ENCODE measurements at regions not wholly inside any gene's neighbourhood (a gene's known extent, or its start where the extent isn't known, plus 50 kb on each side); places are given as distances from the start of the nearest gene placed in this dataset.

DNA sequence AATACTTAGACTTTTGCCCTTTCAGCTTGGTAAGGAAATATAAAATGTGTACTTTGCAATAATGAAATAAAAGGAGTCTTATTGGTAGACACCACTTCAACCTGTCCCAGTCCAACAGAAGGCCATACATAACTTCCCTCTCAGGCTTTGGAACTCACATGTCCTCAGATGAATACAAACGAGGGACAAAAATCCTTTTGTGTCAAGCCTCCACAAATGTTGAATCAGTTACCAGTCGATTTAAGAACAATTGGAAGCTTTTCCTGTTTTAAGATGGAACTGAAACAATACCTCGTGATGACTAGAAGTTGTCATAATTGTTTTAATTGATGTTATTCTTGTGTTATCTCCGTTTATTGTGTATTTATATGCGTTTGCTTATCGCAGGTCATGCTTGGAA, 385.1 kb upstream of the POU3F3 start:
- no peak for DNase-seq

DNA sequence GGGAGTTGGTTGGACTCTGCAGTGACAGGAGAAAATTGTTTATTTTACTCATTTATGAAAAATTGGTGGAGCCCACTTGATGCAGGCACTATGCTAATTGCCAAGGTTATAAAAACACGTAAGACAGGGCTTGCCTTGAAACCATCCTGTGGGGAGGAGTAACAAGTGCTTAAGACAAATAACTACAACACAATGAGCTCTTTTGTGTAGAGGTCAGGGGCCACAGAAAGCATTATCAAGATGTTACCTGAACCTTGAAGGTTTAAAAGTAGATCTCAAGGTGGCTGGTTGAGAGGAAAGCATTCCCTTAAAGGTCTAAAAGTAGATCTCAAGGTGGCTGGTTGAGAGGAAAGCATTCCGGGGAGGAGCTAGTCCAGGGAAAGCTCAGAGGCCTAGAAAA, 381.8 kb upstream of the POU3F3 start:
- no peak for DNase-seq

DNA sequence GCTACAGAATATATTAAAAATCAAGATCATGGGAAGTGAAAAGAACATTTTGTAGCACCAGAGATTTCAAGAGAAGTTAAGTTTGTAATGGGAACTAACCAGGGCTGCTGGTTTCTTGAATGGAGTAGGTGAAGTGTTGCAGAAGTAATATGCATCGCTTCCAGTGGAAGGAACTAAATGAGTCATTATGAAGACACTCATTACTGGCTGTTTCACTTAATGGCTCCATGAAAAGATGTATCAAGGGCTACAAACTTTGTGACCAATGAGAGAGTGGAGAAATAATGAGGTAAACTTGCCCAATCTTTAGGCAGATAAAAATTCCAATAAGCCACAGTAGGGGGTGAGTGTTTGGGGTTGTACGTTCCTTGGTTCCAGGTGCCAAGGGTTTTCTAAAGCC, 380.4 kb upstream of the POU3F3 start:
- no peak for DNase-seq

DNA sequence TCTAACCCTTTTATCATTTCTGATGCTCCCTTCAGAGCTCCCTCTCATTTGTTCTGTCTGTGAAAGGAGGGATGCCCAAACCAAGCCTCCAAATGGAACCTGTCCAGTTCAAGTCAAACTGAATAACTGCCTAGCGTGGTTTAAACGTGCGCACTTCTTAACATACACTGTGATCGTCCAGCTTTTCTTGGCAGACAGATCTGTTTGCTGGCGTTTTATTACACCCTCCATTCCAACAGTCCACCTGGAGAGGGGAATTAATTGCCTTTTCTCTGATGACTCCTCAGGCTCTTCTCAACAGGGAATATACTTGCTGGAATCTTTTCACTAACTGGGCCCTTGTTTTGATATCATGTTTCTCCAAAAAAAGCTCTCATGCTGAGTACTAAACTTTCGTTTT, 379.2 kb upstream of the POU3F3 start:
- DNase-seq: no peak

DNA sequence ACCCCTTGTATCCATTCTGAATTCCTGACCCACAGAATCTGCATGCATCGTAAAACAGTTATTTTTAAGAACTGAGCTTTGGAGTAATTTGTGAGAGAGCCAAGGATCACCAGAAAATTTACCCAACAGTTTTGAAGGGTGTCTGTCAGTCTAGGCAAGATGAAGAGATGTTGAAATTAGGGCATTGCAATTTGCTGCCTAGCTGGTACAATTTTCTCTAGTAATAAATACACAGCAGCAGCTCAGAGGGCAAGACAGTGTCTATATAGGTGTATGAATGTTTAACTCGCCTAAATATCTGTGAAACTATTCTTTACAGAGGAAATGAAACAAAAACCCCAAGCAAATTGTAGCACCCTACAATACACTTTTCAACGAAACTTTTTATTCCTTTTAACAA, 377.8 kb upstream of the POU3F3 start:
- DNase-seq: no peak

DNA sequence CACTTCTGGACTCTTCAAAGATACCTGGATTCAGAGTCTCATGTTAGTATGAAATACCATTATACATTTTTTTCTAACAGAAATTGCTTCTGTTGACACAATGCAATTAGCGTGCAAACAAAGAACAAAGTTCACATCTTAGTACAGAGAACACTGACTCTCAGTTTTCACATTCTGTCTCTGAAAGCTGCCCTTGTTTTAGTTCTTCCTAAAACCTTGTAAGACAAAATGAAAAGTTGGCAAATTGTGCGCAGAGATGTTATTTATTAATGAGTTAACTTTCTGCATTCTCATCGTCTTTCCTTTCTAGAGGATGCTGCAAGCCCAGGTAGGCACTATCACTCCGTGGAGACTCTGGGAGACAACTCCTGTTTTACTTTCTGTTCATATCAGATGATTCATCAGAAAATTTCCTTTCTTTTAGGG, 377.3 kb upstream of the POU3F3 start:
- DNase-seq: no peak

DNA sequence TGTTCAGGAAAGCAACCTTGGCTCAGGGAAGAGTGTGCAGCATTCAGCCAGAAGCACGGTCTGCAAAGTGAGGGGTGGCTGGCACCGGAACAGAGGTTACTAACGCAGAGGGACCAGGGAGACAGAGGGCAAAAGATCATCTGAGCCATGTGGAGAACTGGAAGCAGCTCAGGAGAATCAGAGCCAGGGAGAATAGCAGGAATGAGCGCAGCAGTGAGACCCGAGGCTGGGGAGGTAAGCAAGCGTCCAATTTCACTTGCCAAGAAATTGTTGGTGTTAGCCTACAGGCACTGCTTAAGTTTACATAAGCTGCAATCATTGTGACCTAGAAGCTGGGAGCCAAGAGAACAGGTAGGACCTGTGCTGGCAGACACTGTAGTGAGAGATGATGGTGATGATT, 372.6 kb upstream of the POU3F3 start:
- no peak for DNase-seq

DNA sequence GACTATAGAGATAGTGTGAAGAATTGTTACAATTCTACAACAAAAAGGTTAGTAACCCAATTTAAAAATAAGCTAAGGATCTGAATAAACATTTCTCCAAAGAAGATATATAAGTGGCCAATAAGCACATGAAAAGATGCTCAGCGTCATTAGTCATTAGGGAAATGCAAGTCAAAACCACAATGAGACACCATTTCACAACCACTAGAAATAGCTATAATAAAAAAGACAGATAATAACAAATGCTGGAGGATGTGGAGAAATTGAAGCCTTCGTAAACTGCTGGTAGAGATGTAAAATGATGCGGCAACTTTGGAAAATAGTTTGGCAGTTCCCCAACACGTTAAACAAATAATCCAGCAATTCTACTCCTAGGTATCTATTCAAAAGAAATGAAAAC, 366.5 kb upstream of the POU3F3 start:
- no peak for DNase-seq

DNA sequence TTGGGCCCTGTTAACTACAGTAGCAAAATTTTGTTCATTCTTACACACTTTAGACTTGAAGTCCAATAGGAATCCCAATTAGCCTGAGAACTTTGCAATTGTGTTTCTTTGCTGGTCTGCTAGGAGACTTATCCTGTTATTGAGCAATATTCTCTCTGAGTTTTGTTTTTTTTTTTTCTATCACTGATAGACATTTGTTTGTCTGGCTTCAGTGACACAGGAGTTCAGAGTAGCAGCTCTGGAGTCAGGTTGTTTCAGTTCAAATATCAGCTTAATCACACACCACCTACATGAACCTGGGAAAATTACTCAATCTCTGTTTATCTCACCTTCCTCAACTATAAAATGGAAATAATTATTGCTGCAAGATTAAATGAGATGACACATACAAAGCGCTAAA, 360.2 kb upstream of the POU3F3 start:
- no peak for DNase-seq

DNA sequence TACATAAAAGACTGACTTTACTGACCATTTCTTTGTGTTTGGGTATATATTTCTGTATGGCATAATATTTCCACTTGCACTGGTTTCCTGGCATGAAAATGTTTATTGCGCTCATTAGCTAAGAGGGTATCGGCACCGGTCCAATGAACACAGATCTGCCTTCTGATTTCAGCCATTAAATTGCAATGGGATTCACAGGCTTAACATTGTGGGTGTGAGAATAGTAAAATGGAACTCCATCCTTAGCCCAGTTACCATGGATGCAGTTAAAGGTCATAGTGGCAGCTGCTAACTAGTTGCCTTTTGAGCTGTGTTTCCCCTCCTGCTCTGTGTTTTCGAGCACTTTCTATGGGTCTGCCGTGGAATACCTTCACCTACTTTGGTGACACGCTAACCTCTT, 352.6 kb upstream of the POU3F3 start:
- DNase-seq: no peak

DNA sequence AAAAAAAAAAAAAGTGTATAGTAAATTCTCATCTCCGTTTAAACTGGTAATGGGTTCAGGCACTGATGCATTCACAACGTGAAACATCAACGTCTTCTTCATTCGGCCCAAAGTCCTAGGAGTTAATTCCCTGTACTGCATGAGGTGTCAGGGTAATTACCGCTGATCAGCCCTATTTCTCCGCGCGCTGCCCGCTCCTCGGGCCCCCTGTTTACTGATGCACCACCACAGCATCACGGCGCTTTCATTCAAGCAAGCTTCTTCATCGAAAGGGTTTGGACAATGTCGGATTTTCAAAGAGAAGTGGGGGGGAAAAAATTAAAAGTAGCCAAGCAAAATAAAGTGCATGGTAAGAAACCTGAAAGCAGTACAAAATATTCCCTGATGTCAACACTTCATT, 352.0 kb upstream of the POU3F3 start:
- no peak for DNase-seq

DNA sequence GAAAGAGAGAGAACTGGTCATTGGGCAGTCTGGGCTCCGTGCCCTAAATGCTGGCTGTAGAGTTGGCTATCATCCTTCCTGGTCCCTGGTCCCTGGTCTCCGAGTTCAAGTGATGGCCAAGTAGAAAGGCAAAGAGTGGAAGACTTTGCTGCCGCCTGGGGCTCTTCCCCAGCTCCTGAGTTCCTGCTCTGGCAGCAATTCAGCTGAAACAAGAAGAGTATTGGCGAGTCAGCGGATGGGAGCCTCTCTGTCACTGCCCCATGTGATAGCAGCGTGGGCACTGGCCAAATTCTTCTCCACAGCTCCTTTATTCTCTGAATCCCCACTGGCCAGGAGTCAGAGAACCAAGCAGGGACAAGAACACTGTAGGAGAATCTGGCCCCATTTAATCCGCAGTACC, 351.0 kb upstream of the POU3F3 start:
- no peak for DNase-seq

DNA sequence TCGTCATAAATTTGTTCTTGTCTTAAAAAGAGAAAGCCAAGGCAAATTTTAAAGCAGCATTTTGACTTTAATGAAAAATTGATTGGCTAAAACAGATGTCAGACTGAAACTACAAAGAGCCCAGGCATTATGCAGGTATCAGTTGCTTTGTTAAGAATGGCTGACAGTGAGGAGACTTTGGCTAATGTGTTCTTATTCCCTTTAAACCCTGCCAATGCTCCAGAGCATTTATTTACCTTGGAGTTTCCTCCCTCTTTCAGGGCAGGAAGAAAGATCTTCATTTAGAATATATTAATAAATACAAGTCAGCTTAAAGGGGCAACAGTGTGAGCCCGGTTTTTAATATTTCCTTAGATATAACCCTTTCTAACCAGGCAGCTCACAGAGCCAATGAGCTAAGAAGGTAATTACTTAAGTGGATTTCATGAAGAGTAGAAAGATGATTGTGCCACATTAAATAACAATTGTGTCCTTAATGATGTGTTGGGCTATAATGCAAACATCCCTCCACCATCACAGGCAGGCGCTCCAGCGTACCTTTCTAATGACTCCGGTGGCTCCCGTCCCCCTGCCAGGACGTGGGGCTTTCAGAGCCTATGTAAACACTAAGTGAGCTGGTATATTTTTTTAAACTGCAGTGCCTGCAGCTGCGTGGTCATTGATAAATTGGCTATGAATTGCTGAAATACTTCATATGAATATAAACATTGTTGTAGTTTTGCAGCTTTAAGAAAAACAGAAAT, 349.4 kb upstream of the POU3F3 start:
- no peak for DNase-seq

DNA sequence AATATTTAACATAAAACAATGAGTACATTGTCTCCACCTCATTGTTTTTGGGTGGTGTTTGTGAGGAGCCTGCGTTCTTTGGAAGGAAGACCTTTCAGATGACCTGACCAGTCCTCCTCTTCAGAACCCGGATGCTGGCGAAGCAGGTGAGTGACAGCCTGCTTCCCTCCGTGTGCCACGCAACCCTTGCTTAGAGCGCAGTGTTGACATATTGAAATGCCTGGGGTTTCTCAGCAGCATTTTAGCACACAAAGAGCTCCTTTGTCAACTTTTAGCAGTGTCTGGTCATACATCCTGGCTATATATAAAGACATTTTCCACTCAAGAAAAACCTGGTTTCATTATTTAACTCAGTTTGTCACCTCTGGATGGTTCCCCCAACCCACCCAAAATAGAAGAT, 335.7 kb upstream of the POU3F3 start:
- no peak for DNase-seq

DNA sequence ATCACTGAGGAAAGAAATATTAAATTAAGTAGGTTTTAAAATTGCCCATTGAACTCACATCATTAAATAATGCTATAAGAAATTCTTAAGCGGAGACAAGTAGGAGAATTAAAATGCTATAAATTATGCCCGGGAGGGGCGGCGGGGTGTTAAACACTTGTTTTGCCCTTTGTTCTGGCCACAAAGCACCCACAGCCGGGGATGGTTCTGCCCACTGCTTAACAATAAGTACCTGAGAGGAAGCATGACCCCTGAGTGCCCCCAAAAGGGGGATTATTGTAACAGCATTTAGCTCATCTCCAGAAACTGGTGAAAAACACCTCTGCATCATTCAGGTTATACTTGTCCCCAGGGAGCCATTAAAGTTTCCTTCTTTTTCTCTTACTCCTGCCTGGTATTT, 332.7 kb upstream of the POU3F3 start:
- DNase-seq: no peak

DNA sequence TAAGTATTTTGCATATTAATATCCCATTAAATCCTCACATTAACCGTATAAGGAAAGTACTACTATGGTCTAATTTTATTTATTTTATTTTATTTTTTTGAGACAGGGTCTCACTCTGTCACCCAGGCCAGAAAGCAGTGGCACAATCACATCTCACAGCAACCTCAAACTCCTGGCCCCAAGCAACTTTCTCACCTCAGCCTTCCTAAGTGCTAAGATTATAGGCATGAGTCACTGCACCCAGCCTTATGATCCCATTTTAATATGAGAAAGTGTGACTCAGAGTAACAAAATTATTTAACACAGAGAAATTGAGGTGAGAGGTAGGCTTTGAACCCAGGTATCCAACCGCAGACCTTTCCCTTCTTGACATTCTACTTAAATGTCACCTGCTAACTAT, 330.0 kb upstream of the POU3F3 start:
- DNase-seq: no peak

DNA sequence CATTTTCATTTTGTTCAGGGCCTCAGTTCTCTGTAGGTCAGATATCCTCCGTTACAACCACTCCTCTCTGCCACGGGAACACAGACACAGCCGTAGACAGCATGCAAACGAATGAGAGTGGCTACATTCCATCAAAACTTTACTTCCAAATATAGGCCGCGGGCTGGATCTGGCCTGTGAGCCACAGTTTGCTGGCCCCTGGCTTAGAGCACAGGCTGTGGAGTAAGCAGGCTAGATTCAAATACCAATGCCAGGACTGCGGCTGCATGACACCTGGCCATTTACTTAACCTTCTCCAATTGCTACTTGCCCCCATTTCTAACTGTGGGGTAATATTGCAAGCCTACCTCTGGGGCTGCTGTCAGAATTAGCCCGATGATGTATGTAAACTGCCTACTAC, 325.8 kb upstream of the POU3F3 start:
- DNase-seq: no peak

DNA sequence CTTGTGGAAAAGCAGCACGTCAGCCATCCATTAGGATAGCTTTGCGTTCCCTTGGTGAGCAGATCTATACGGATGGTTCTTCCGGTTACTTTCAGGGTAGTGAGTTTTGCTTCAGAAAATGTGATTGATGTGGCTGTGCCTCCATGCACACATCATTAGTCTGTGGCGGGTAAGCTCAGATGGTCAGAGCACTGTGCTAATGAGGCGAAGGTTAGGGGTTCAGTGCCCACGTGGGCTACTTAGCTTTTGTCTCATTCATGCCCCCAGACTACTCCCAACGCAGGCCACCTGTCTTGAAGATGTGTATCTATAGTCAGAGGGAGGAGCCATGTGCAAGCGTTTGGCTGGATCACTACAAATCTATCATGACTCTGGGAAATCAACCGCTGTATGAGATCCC, 322.8 kb upstream of the POU3F3 start:
- no peak for DNase-seq

DNA sequence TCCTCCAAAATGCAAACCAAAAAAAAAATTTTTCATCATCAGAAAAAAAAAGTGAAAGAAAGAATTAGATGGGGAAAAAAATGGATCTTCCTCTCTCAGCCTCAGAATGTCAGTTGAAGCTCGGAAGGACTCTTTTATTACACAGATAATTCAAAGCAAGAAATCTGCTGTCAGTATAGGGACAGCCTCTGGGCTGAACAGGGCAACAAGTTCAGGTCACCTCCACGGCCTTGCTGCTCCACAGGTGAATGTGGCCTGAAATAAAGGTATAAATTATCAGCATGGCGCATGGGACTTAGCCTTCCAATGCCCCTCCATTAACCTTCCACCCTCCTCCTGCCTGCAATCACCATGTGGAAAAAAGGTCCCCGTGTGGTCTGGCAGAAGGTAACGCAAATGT, 316.8 kb upstream of the POU3F3 start:
- DNase-seq: no peak

DNA sequence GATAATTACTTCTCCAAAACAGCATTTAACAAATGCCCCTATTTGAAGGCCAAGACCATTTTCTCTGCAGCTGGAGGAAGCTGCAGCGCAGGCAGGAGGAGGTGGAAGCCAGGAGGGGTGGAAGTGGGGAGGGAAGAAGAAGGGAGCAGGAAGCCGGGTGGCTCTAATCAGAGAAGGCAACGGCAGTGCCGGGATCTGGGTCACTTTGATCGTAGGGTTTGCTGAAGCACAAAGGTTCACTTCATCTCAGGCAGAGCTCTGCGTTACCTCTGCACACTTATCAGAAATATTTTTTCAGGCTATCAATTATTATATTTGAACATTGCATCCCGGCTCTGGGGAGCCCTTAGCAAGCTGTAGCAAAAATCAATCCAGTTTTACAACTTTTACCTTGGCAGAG, 315.8 kb upstream of the POU3F3 start:
- DNase-seq: no peak

DNA sequence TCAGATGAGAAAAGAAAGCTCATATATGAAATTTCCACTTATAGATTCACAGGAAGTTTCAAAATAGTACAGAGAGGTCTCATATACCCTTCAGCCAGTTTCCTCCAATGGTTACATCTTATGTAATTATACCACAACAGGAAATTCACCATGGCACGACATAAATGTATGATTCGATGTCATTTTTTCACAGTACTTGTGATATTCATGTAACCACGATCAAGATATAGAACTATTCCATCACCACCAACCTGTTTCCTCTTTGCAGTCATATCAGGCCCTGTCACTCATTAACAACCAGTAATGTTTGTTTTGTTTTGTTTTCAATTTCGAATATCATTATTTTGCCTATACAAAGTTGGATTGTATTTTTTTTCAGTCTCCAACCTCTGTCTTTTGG, 314.3 kb upstream of the POU3F3 start:
- DNase-seq: no peak

DNA sequence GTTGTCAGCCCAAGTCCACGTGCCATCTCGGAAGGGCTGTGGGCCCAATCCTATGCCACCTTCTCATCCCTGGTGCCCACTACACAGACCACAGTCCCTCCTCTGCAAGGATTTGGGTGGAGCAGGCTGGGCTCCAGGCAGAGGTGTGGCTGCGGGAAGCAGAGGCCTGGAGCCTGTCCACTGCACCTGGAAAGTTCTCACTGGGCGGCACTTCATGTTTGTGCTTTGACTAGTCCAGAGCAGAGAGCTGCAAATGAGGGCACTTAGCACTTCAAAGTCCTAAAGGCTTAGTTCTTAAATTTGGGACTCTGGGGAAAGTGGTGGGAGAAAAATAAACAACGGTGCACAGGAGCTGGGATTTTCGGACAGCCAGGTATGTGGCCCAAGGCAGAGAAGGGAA, 308.9 kb upstream of the POU3F3 start:
- DNase-seq: no peak

DNA sequence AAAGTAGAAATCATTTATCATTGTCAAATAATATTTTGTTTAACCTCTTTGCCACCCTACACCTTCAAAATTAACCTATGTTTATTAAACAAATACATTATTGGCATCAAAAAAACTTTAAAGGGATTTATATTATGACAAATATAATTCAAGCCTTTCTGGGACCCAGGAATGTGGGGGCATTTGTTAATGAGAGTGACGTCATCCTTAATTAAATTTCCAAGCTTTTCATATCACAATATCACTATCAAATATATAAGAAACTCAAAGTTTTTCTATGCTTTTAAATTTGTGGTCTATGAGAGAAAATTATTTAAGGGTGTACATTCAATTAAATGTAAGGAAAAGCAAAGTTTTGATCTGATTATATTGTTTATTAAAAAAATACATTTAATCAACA, 307.4 kb upstream of the POU3F3 start:
- no peak for DNase-seq

DNA sequence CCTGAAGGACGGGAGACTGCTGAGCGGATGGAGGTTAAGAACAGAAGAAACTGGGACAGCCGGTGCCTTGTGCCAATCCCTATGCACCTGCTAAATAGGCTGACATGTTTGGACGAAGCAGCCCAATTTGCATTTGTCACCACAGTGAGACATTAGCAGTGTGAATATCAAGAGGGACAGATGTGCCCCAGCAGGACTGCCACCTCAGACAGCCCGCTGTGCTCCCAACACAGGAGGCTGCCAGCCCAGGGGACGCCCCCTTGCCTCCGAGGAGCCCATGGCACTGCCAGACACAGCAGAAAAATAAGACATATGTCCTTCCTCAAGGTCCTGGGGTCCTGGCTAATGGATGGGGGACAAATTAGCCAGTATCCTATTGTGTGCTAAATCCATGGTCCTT, 306.7 kb upstream of the POU3F3 start:
- DNase-seq: no peak

DNA sequence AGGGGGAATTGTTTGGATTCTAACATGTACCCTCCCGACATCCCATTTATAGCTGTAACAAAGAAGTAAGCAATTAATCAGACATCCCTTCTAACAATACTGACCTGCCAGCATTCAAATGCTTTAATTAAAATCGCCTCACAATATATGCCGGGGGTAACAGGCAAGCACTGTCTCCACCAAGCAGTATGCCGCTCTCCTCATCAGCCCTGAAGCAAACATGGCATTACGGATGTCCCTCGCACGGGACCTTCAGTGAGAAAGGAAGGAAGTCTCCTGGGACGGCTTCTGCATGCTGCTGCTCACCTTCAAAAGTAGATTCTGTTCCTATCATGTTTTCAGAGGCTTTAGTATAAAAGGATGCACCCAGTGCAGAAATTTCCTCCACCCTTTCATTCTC, 292.7 kb upstream of the POU3F3 start:
- DNase-seq: no peak

DNA sequence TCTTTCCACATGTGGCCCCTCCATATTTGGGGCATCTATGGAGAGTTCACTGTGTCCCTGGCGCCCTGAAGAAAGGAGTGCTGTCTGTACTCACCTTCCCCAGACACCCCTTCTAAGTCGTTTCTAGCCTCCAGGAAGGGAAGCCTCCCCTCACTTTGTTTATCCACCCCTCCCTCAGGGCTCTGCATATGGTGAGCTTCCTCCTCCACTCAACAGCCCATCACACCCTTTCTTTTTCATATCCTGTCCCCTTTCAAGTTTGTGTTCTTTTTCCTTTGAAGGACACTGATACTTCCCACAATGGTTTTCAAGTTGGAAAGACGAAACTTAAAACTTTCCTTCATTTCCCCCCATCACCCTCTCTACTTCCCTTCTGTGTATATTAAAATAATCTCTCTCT, 291.4 kb upstream of the POU3F3 start:
- no peak for DNase-seq
